22Rv1 (cell line): ENCODE measurements at regions not wholly inside any gene's neighbourhood (a gene's known extent, or its start where the extent isn't known, plus 50 kb on each side); places are given as distances from the start of the nearest gene placed in this dataset.

Source experiments
- ZFX ChIP-seq: fragments of 450-650 bp; IDR thresholded peaks from 2 replicates; pipeline ENCODE4 v1.6.1; 2017; ENCODE audit warnings: antibody characterized with exemption, borderline replicate concordance
- TF ChIP-seq, protein P1 (sequence below): fragments of 450-650 bp; IDR thresholded peaks from 2 replicates; pipeline ENCODE4 v1.5.1; 2017; ENCODE audit warnings: mild to moderate bottlenecking

DNA sequence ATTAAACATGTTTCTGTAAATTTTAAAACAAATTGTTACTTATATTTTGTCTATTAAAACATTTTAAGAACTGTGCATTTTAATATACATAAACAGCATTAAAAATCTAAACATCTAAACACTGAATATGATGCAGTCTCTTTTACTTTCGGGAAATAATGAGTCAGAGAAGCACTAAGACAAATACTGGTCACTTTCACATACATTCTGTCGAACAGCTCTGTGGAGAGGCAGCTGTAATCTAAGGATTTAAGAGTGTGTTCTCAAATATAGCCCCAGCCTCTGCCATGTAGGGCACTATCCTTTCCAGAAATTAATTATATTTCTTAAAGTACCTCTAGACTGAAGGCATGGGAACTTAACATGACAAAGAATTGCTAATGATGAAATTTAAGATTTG is 89.6 kb upstream of the PTGFR start:
- TF ChIP-seq, protein P1, sequence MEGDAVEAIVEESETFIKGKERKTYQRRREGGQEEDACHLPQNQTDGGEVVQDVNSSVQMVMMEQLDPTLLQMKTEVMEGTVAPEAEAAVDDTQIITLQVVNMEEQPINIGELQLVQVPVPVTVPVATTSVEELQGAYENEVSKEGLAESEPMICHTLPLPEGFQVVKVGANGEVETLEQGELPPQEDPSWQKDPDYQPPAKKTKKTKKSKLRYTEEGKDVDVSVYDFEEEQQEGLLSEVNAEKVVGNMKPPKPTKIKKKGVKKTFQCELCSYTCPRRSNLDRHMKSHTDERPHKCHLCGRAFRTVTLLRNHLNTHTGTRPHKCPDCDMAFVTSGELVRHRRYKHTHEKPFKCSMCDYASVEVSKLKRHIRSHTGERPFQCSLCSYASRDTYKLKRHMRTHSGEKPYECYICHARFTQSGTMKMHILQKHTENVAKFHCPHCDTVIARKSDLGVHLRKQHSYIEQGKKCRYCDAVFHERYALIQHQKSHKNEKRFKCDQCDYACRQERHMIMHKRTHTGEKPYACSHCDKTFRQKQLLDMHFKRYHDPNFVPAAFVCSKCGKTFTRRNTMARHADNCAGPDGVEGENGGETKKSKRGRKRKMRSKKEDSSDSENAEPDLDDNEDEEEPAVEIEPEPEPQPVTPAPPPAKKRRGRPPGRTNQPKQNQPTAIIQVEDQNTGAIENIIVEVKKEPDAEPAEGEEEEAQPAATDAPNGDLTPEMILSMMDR: no peak
- TF ChIP-seq ZFX: no peak
